IMR-90 (cell line): ENCODE measurements at regions not wholly inside any gene's neighbourhood (a gene's known extent, or its start where the extent isn't known, plus 50 kb on each side); places are given as distances from the start of the nearest gene placed in this dataset.

Source experiments
- ATAC-seq: fragments of 200-7000 bp; cut with Tn5 transposase; 2 replicates; pipeline ENCODE4 v1.9.1; 2020; ENCODE audit warnings: low read depth, mild to moderate bottlenecking, moderate library complexity
- BruUV-seq: library from RNA; stranded (reverse); fragments of 400-500 nt; replicated peaks from 2 replicates; lab custom pipeline; 2021; lab: Mats Ljungman, UMichigan
- CTCF ChIA-PET: fragments of 300-600 bp; formaldehyde crosslinking; extraction: SDS; loops from one replicate; lab custom pipeline; 2021; ENCODE audit warnings: antibody characterized with exemption; lab: Yijun Ruan, JAX
- POLR2A ChIA-PET: fragments of 300-600 bp; sonication (Branson Sonifier 250); formaldehyde crosslinking; loops from one replicate; lab custom pipeline; 2022; ENCODE audit warnings: antibody characterized with exemption; ENCODE audit not compliant: unreplicated experiment; lab: Charles Lee
- DNase-seq: peaks from one replicate; pipeline ENCODE4 v3.0.0; 2013
- H2AFZ ChIP-seq: replicated peaks from 2 replicates; pipeline ENCODE3; 2013; ENCODE audit warnings: low read length, mild to moderate bottlenecking; ENCODE audit not compliant: poor library complexity
- H2AK5ac ChIP-seq: 2 replicates; pipeline ENCODE4 v1.6.1; 2013; ENCODE audit warnings: low read depth, low read length, inconsistent platforms
- H2AK9ac ChIP-seq: replicated peaks from 2 replicates; pipeline ENCODE3; 2013; ENCODE audit warnings: mild to moderate bottlenecking, low read depth, low read length, moderate library complexity; ENCODE audit not compliant: poor library complexity
- H2BK120ac ChIP-seq: 2 replicates; pipeline ENCODE4 v1.6.1; 2013; ENCODE audit warnings: low read depth, low read length, inconsistent platforms
- H2BK15ac ChIP-seq: 3 replicates; pipeline ENCODE4 v1.6.1; 2013; ENCODE audit warnings: low read depth, low read length, inconsistent platforms
- H2BK20ac ChIP-seq: 2 replicates; pipeline ENCODE4 v1.6.1; 2013; ENCODE audit warnings: low read depth, mild to moderate bottlenecking, inconsistent platforms, low read length, moderate library complexity
- H2BK5ac ChIP-seq: 2 replicates; pipeline ENCODE4 v1.6.1; 2013; ENCODE audit warnings: mild to moderate bottlenecking, low read depth, low read length, inconsistent platforms; ENCODE audit not compliant: poor library complexity, severe bottlenecking
- H3K14ac ChIP-seq: replicated peaks from 2 replicates; pipeline ENCODE4 v1.6.1; 2013; ENCODE audit warnings: low read depth, low read length, inconsistent platforms
- H3K18ac ChIP-seq: 2 replicates; pipeline ENCODE4 v1.6.1; 2013; ENCODE audit warnings: low read depth, low read length, control low read depth
- H3K23ac ChIP-seq: 2 replicates; pipeline ENCODE4 v1.6.1; 2013; ENCODE audit warnings: low read depth, low read length, inconsistent platforms
- H3K27ac ChIP-seq: 2 replicates; pipeline ENCODE4 v1.5.1; 2013; ENCODE audit warnings: mild to moderate bottlenecking, control low read depth, low read length; ENCODE audit not compliant: insufficient read depth
- H3K27me3 ChIP-seq: 2 replicates; pipeline ENCODE4 v1.6.1; 2013; ENCODE audit warnings: low read length; ENCODE audit not compliant: control insufficient read depth, insufficient read depth
- H3K36me3 ChIP-seq: 2 replicates; pipeline ENCODE4 v1.6.1; 2013; ENCODE audit warnings: low read length, mixed read lengths; ENCODE audit not compliant: control insufficient read depth, insufficient read depth
- H3K4ac ChIP-seq: 2 replicates; pipeline ENCODE4 v1.6.1; 2013; ENCODE audit warnings: low read depth, low read length, inconsistent platforms
- H3K4me1 ChIP-seq: 2 replicates; pipeline ENCODE4 v1.6.1; 2013; ENCODE audit warnings: low read length, mixed read lengths; ENCODE audit not compliant: control insufficient read depth, insufficient read depth
- H3K4me2 ChIP-seq: 2 replicates; pipeline ENCODE4 v1.6.1; 2013; ENCODE audit warnings: low read depth, mild to moderate bottlenecking, control low read depth, low read length, moderate library complexity
- H3K4me3 ChIP-seq: 2 replicates; pipeline ENCODE4 v1.5.1; 2013; ENCODE audit warnings: low read depth, mild to moderate bottlenecking, control low read depth, low read length, moderate library complexity; ENCODE audit not compliant: insufficient read depth
- H3K56ac ChIP-seq: 2 replicates; pipeline ENCODE4 v1.6.1; 2013; ENCODE audit warnings: low read length, inconsistent platforms; ENCODE audit not compliant: insufficient read depth; ENCODE audit errors: extremely low read depth
- H3K79me1 ChIP-seq, 2 experiments: 2 replicates each; pipeline ENCODE4 v1.6.1; 2013; ENCODE audit warnings: low read length in 2 of 2, inconsistent platforms in 1 of 2, low read depth in 1 of 2
- H3K9ac ChIP-seq: 2 replicates; pipeline ENCODE4 v1.6.1; 2013; ENCODE audit warnings: low read depth, low read length, control low read depth
- H3K9me1 ChIP-seq: 2 replicates; pipeline ENCODE4 v1.6.1; 2013; ENCODE audit warnings: low read length, inconsistent platforms; ENCODE audit not compliant: insufficient read depth
- H3K9me3 ChIP-seq: 2 replicates; pipeline ENCODE4 v1.6.1; 2013; ENCODE audit warnings: low read length; ENCODE audit not compliant: control insufficient read depth, insufficient read depth
- H4K20me1 ChIP-seq: 2 replicates; pipeline ENCODE4 v1.6.1; 2013; ENCODE audit warnings: low read length, inconsistent platforms; ENCODE audit not compliant: insufficient read depth
- H4K5ac ChIP-seq: 2 replicates; pipeline ENCODE4 v1.6.1; 2013; ENCODE audit warnings: mild to moderate bottlenecking, low read depth, low read length, control low read depth
- H4K8ac ChIP-seq, 2 experiments: 2 replicates each; pipeline ENCODE4 v1.6.1; 2013; ENCODE audit warnings: low read depth in 2 of 2, low read length in 2 of 2, control low read depth in 1 of 2, inconsistent platforms in 1 of 2
- H4K91ac ChIP-seq: 2 replicates; pipeline ENCODE4 v1.6.1; 2013; ENCODE audit warnings: low read depth, low read length, inconsistent platforms; ENCODE audit not compliant: insufficient read depth
- BHLHE40 ChIP-seq: fragments of 150-350 bp; IDR thresholded peaks from 2 replicates; pipeline ENCODE4 v1.6.1; 2016; ENCODE audit warnings: mild to moderate bottlenecking, low read depth, low read length
- CEBPB ChIP-seq: IDR thresholded peaks from 2 replicates; pipeline ENCODE4 v1.6.1; 2012; ENCODE audit warnings: low read depth, low read length, improper control_type of control experiment
- CHD1 ChIP-seq: IDR thresholded peaks from 2 replicates; pipeline ENCODE4 v1.6.1; 2012; ENCODE audit warnings: low read depth, low read length, improper control_type of control experiment
- ELK1 ChIP-seq: fragments of 150-350 bp; IDR thresholded peaks from 2 replicates; pipeline ENCODE4 v1.6.1; 2016; ENCODE audit warnings: low read depth, mild to moderate bottlenecking, low read length, moderate library complexity, borderline replicate concordance
- FOS ChIP-seq: fragments of 150-350 bp; IDR thresholded peaks from 2 replicates; pipeline ENCODE4 v1.6.1; 2016; ENCODE audit warnings: low read depth, low read length
- MXI1 ChIP-seq: IDR thresholded peaks from 2 replicates; pipeline ENCODE4 v1.6.1; 2012; ENCODE audit warnings: low read depth, mild to moderate bottlenecking, low read length, moderate library complexity, borderline replicate concordance
- NFE2L2 ChIP-seq: fragments of 150-350 bp; IDR thresholded peaks from 2 replicates; pipeline ENCODE4 v1.6.1; 2016; ENCODE audit warnings: low read depth, mild to moderate bottlenecking, low read length
- POLR2A ChIP-seq: IDR thresholded peaks from 2 replicates; pipeline ENCODE4 v1.6.1; 2012; ENCODE audit warnings: mild to moderate bottlenecking, low read depth, low read length
- RAD21 ChIP-seq: IDR thresholded peaks from 2 replicates; pipeline ENCODE4 v1.6.1; 2012; ENCODE audit warnings: low read length, improper control_type of control experiment
- RCOR1 ChIP-seq: IDR thresholded peaks from 2 replicates; pipeline ENCODE4 v1.6.1; 2012; ENCODE audit warnings: mild to moderate bottlenecking, low read length, improper control_type of control experiment; ENCODE audit not compliant: insufficient replicate concordance
- RFX5 ChIP-seq: IDR thresholded peaks from 2 replicates; pipeline ENCODE4 v1.8.0; 2012; ENCODE audit warnings: low read depth, mild to moderate bottlenecking, low read length, moderate library complexity
- WGBS, 2 experiments: methylation state at CpG; one replicate each; pipeline versions ENCODE4 v1.1.5 to v1.1.7; 2013; ENCODE audit warnings: missing lambda C conversion rate in 2 of 2; ENCODE audit not compliant: insufficient read length in 1 of 2; ENCODE audit errors: extremely low coverage in 2 of 2; 5-methylcytosine and 5-hydroxymethylcytosine counted together
- dilution Hi-C: fragments of 300-500 bp; cut with HindIII; formaldehyde crosslinking; loops from one replicate; pipeline ENCODE4 v1.14.3; 2018; ENCODE audit warnings: low sequenced_read_pairs; ENCODE audit not compliant: unreplicated experiment
- in situ Hi-C: fragments of 300-500 bp; cut with MboI; formaldehyde crosslinking; loops from 3 replicates; pipeline ENCODE4 v1.14.3; 2019; ENCODE audit warnings: low sequenced_read_pairs, inconsistent platforms, mixed read lengths
- intact Hi-C: fragments of 100-400 bp; cut with micrococcal nuclease; formaldehyde crosslinking; loops from 2 replicates; pipeline ENCODE4 v1.10.0; 2022
- TF ChIP-seq, protein P1 (sequence below): fragments of 150-350 bp; IDR thresholded peaks from 2 replicates; pipeline ENCODE4 v1.6.1; 2017; ENCODE audit warnings: mild to moderate bottlenecking, antibody characterized with exemption, low read length, low read depth
- TF ChIP-seq, protein P2 (sequence below): conservative IDR thresholded peaks from 2 replicates; pipeline ENCODE4 v1.5.1; 2012; ENCODE audit warnings: mild to moderate bottlenecking, low read depth, low read length, improper control_type of control experiment

GRCh38 chr16:86951041-86951822 lies 366.0 kb downstream of the C16orf95 start:
- ATAC-seq, result no peak
- dilution Hi-C loops, result no loop called here
- H3K4me3 ChIP-seq, result no peak overlapping the region

More at GRCh38 chr16:86951041-86951822, 366.0 kb downstream of the C16orf95 start:
- Histone ChIP-seq H3K4me2 (peak overlapping the region; percentile 1; the same call in 1 of the 2 replicates), H3K27me3 (no peaks in the 10 kb centered on the region), H3K36me3 (no peaks in the 10 kb centered on the region), H3K56ac (peak overlapping the region; percentile 97; the same call in 1 of the 2 replicates), H2AK5ac (peak overlapping the region; percentile 100), H2AFZ (peak overlapping the region; percentile 79), H3K18ac (peak overlapping the region; percentile 34; the same call in 1 of the 2 replicates), H4K5ac (no peak overlapping the region), H3K27ac (peak overlapping the region; percentile 87), H3K9me3 (no peaks in the 10 kb centered on the region), H3K9ac (no peak overlapping the region), H4K8ac (peak overlapping the region; percentile 7 to 91; a peak in 3 of 4 replicates), H2BK20ac (peak overlapping the region; percentile 97), H3K4me1 (peaks cover 15% of the 10 kb centered on the region), H3K9me1 (peaks cover 37% of the 10 kb centered on the region), H2BK15ac (peak overlapping the region; percentile 89; the same call in 2 of the 3 replicates), H3K23ac (peak overlapping the region; percentile 88), H2BK5ac (peak overlapping the region; percentile 93), H3K4ac (peak overlapping the region; percentile 95), H4K91ac (peak overlapping the region; percentile 97), H2BK120ac (peak overlapping the region; percentile 99), H2AK9ac (peak overlapping the region; percentile 59), H3K14ac (peak overlapping the region; percentile 84), H3K79me1 (peaks cover 0 to 26% of the 10 kb centered on the region in 2 experiments; a peak in 2 of 4 replicates), H4K20me1 (peaks cover 3% of the 10 kb centered on the region; the same call in 1 of the 2 replicates)
- TF ChIP-seq FOS (no peak), POLR2A (no peak), BHLHE40 (no peak), MXI1 (no peak), RFX5 (no peak), NFE2L2 (no peak), CHD1 (0 out of 2 replicates have a peak, but pooled peaks have one; percentile 11), CEBPB (peak; percentile 67), RAD21 (no peak), RCOR1 (no peak), ELK1 (no peak)
- TF ChIP-seq, protein P1, sequence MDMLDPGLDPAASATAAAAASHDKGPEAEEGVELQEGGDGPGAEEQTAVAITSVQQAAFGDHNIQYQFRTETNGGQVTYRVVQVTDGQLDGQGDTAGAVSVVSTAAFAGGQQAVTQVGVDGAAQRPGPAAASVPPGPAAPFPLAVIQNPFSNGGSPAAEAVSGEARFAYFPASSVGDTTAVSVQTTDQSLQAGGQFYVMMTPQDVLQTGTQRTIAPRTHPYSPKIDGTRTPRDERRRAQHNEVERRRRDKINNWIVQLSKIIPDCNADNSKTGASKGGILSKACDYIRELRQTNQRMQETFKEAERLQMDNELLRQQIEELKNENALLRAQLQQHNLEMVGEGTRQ, result no peak
- TF ChIP-seq, protein P2, sequence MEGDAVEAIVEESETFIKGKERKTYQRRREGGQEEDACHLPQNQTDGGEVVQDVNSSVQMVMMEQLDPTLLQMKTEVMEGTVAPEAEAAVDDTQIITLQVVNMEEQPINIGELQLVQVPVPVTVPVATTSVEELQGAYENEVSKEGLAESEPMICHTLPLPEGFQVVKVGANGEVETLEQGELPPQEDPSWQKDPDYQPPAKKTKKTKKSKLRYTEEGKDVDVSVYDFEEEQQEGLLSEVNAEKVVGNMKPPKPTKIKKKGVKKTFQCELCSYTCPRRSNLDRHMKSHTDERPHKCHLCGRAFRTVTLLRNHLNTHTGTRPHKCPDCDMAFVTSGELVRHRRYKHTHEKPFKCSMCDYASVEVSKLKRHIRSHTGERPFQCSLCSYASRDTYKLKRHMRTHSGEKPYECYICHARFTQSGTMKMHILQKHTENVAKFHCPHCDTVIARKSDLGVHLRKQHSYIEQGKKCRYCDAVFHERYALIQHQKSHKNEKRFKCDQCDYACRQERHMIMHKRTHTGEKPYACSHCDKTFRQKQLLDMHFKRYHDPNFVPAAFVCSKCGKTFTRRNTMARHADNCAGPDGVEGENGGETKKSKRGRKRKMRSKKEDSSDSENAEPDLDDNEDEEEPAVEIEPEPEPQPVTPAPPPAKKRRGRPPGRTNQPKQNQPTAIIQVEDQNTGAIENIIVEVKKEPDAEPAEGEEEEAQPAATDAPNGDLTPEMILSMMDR, result no peak
- ChIA-PET POLR2A (interaction anchor here (1.0 kb wide), 1 partner anchor 66 kb away, joined by 5 read pairs; no protein-coding TSS in a partner anchor), CTCF (no interaction called here)
- 97% methylated on average over 6 of the region's 7 CpGs; no CpG with 5 or more reads in 1 of the 2 experiments for WGBS, 2 experiments
- no TSS peak for BruUV-seq
- intact Hi-C loops (no loop called here), in situ Hi-C loops (no loop called here)
- no peak for DNase-seq
